Cardiac muscle cell (in vitro differentiated cells and primary cell): ENCODE measurements at regions not wholly inside any gene's neighbourhood (a gene's known extent, or its start where the extent isn't known, plus 50 kb on each side); places are given as distances from the start of the nearest gene placed in this dataset.

Experiments
- DNase-seq, 2 donors: peaks; one replicate each; pipeline versions ENCODE4 v3.0.0 to v3.0.0-alpha.2; 2010 to 2017; ENCODE audit warnings: low read depth in 1 of 2, low spot score in 1 of 2
- H3K27ac ChIP-seq: fragments of 200-600 bp; sonication (generic); 2 replicates; pipeline ENCODE4 v1.5.1; 2016
- H3K27me3 ChIP-seq: fragments of 200-600 bp; sonication (generic); 2 replicates; pipeline ENCODE4 v1.6.0; 2016; ENCODE audit warnings: control low read depth
- H3K36me3 ChIP-seq: fragments of 200-600 bp; sonication (generic); 2 replicates; pipeline ENCODE4 v1.5.1; 2016; ENCODE audit warnings: control low read depth
- H3K4me1 ChIP-seq: fragments of 200-600 bp; sonication (generic); 2 replicates; pipeline ENCODE4 v1.8.1; 2017; ENCODE audit warnings: low read depth, mild to moderate bottlenecking, mixed run types
- H3K4me3 ChIP-seq: fragments of 200-600 bp; sonication (generic); 2 replicates; pipeline ENCODE4 v1.5.1; 2016; ENCODE audit warnings: mild to moderate bottlenecking
- H3K9me3 ChIP-seq: fragments of 200-600 bp; sonication (generic); 2 replicates; pipeline ENCODE4 v1.5.1; 2017; ENCODE audit warnings: low read depth, mild to moderate bottlenecking, control low read depth
- TF ChIP-seq, protein P1 (sequence below): IDR thresholded peaks from 2 replicates; pipeline ENCODE4 v1.5.1; 2012; ENCODE audit warnings: low read depth, mild to moderate bottlenecking, low read length

DNA sequence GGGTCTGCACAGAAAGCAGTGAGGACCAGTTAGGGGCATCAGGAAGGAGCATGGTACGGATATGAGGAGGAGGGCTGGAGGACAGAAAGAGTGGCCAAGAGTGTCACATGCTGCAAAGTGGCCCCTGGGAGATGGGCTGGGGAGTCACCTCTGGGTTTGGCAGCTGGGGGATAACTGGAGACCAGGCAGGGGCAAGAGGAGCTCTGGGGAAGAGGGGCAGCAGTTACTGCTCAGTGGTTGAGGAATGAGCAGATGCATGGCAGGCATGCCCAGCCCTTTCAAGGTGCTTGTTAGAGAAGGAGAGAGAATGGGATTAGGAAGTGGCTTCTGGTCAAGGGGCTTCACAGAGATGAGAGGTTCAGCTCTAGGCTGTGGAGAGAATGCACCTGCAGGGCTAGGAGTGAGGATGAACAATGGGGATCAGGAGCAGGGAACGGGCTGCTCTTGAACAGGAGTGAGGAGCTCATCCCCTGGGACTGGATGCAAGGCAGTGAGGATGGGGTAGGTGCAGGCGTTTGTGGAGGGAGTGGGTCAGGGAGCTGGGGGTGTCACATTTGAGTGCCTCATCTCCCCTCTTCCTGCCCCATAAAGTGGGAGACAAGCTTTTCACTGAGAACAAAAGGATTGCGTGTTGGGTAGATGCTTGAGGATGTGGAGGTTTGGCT lies 127.5 kb downstream of the PAPOLA start:
- no peaks in the 10 kb centered on the region for H3K9me3 ChIP-seq
- TF ChIP-seq, protein P1, sequence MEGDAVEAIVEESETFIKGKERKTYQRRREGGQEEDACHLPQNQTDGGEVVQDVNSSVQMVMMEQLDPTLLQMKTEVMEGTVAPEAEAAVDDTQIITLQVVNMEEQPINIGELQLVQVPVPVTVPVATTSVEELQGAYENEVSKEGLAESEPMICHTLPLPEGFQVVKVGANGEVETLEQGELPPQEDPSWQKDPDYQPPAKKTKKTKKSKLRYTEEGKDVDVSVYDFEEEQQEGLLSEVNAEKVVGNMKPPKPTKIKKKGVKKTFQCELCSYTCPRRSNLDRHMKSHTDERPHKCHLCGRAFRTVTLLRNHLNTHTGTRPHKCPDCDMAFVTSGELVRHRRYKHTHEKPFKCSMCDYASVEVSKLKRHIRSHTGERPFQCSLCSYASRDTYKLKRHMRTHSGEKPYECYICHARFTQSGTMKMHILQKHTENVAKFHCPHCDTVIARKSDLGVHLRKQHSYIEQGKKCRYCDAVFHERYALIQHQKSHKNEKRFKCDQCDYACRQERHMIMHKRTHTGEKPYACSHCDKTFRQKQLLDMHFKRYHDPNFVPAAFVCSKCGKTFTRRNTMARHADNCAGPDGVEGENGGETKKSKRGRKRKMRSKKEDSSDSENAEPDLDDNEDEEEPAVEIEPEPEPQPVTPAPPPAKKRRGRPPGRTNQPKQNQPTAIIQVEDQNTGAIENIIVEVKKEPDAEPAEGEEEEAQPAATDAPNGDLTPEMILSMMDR = no peak
- no peak overlapping the region for H3K27ac ChIP-seq
- DNase-seq = no peak
- H3K36me3 ChIP-seq = no peaks in the 10 kb centered on the region
- no peak overlapping the region for H3K4me3 ChIP-seq
- no peaks in the 10 kb centered on the region for H3K27me3 ChIP-seq
- no peaks in the 10 kb centered on the region for H3K4me1 ChIP-seq

DNA sequence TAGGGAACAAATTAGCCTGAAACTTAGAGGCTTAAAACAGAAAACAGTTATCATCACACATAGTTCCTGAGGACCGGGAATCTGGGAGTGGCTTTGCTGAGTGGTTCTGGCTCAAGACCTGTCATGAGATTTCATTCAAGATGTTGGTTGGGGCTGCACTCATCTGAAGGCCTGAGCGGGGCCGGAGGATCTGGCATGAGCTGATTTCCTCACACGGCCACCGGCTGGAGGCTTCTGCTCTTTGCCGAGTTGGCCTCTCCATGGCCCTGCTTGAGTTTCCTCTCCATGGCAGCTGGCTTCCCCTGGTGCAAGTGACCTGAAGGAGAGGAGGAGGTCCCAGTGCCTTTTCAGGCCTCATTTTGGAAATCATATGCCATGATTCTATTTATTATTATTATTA lies 128.1 kb downstream of the PAPOLA start:
- DNase-seq = no peak
- Histone ChIP-seq H3K9me3 (no peaks in the 10 kb centered on the region), H3K4me3 (no peak overlapping the region), H3K4me1 (no peaks in the 10 kb centered on the region), H3K36me3 (no peaks in the 10 kb centered on the region), H3K27me3 (no peaks in the 10 kb centered on the region), H3K27ac (no peak overlapping the region)
- TF ChIP-seq, protein P1 = no peak

DNA sequence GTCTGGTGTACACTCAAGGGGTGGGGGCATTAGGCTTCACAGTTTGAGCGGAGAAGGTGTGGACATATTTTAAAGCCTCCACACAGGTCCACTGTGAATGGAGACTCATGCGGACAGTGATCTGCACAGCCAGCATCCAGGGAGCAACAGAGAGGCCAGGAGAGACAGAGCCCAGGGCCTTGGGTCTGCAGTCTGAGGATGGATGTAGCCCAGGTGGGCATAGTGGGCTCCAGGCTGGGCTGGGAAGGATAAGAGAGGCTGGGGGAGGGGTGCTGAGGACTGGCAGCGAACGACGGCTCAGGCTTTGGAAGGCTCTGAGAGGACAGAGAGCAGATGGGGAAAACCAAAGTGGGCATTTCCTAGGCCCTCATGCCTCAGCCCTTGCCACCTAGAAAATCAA lies 128.8 kb downstream of the PAPOLA start:
- no peak overlapping the region for H3K27ac ChIP-seq
- TF ChIP-seq, protein P1 = no peak
- no peak for DNase-seq
- no peaks in the 10 kb centered on the region for H3K27me3 ChIP-seq
- H3K4me1 ChIP-seq = no peaks in the 10 kb centered on the region
- H3K9me3 ChIP-seq = no peaks in the 10 kb centered on the region
- no peak overlapping the region for H3K4me3 ChIP-seq
- H3K36me3 ChIP-seq = no peaks in the 10 kb centered on the region

DNA sequence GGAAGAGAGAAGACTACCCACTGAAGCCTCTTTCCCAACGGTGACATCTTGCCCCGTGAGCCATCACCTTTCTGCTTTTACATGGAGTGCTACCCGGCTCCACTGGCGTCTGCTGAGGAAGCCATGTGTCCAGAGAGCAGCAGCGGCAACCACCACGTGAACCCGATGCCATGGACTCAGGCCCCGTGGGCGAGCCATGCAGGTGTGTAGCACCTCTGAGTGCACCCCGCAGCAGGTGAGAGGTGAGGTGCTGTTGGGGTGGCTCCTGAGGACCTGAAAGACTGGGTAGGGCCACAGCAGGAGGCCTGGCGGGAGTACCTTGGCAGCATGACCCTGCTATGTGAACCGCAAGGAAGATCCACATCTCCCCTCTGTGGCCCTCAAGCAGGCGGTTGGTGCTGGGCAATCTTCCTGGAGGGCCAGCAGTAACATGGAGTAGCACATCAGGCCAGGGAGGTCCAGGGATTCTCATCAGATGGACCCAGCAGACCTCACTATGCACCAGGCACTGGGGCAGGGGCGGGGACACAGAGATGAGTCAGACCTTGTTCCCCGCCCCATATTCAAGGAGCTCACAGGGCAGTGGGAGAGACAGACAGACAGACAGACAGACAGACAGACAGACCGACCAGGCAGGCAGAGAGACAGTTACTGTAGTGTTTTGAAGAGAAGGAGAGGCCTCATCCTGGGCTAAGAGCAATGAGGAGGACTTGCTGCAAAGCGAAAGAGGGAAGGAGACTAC lies 129.6 kb downstream of the PAPOLA start:
- Histone ChIP-seq H3K27ac (no peak overlapping the region), H3K4me3 (no peak overlapping the region), H3K36me3 (no peaks in the 10 kb centered on the region), H3K27me3 (no peaks in the 10 kb centered on the region), H3K4me1 (no peaks in the 10 kb centered on the region), H3K9me3 (no peaks in the 10 kb centered on the region)
- TF ChIP-seq, protein P1 = no peak
- no peak for DNase-seq

DNA sequence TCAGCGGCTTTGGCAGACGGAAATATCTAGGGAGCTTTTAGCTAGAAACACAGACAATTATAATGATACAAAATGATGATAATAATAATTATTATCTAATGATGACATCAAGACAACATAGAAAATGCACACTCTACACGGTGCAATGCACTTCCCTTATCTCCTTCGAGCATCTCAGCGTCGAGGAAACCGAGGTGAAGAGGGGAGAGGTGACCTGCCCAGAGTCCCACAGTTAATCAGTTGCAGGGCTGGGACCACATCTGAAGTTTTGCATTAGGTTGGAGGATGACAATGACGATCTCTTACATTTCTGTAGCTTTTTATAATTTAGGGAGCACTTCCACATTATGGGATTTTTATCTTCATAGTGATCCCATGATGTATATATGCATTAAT lies 130.2 kb downstream of the PAPOLA start:
- TF ChIP-seq, protein P1 = no peak
- no peaks in the 10 kb centered on the region for H3K27me3 ChIP-seq
- H3K4me1 ChIP-seq = no peaks in the 10 kb centered on the region
- H3K27ac ChIP-seq = no peak overlapping the region
- H3K9me3 ChIP-seq = no peaks in the 10 kb centered on the region
- no peak for DNase-seq
- no peaks in the 10 kb centered on the region for H3K36me3 ChIP-seq
- no peak overlapping the region for H3K4me3 ChIP-seq
